ENCODE measurements at regions not wholly inside any gene's neighbourhood (a gene's known extent, or its start where the extent isn't known, plus 50 kb on each side); places are given as distances from the start of the nearest gene placed in this dataset.

- TF ChIP-seq CTCF (IDR thresholded peaks at IDR 0.05; ENCODE audit: low read depth, low read length): no peak
- DNase-seq (ENCODE audit: low read depth in 2 of 2): no peak
- no peak overlapping the region for H3K4me3 ChIP-seq (replicated peaks in 1 of 2; ENCODE audit: low read depth in 2 of 2, low read length in 2 of 2)
These were observed 55.6 kb upstream of the TMEM17 start for GRCh38 chr2:62561586-62561985.

- TF ChIP-seq CTCF (IDR thresholded peaks at IDR 0.05; ENCODE audit: low read depth, low read length): no peak
- H3K4me3 ChIP-seq (replicated peaks in 1 of 2; ENCODE audit: low read depth in 2 of 2, low read length in 2 of 2): no peak overlapping the region
- DNase-seq (ENCODE audit: low read depth in 2 of 2): no peak
These were observed 53.6 kb upstream of the TMEM17 start for GRCh38 chr2:62559582-62559981.

GRCh38 chr2:62558743-62559142, 52.7 kb upstream of the TMEM17 start:
- no peak for TF ChIP-seq CTCF (IDR thresholded peaks at IDR 0.05; ENCODE audit: low read depth, low read length)
- no peak for DNase-seq (ENCODE audit: low read depth in 2 of 2)
- no peak overlapping the region for H3K4me3 ChIP-seq (replicated peaks in 1 of 2; ENCODE audit: low read depth in 2 of 2, low read length in 2 of 2)

GRCh38 chr2:62556086-62556485, 50.1 kb upstream of the TMEM17 start:
- H3K4me3 ChIP-seq (replicated peaks in 1 of 2; ENCODE audit: low read depth in 2 of 2, low read length in 2 of 2): no peak overlapping the region
- TF ChIP-seq CTCF (IDR thresholded peaks at IDR 0.05; ENCODE audit: low read depth, low read length): no peak
- no peak for DNase-seq (ENCODE audit: low read depth in 2 of 2)

Measured in cardiac fibroblast (primary cell).